Astrocyte (in vitro differentiated cells and primary cell): ENCODE measurements at regions not wholly inside any gene's neighbourhood (a gene's known extent, or its start where the extent isn't known, plus 50 kb on each side); places are given as distances from the start of the nearest gene placed in this dataset.

Source experiments
- EZH2 ChIP-seq: IDR thresholded peaks from 2 replicates; pipeline ENCODE4 v1.6.1; 2012; ENCODE audit warnings: mild to moderate bottlenecking, low read length, inconsistent platforms; ENCODE audit not compliant: insufficient read depth
- TF ChIP-seq, protein P1 (sequence below): IDR thresholded peaks from 2 replicates; pipeline ENCODE4 v1.5.1; 2011; ENCODE audit warnings: low read depth, mild to moderate bottlenecking, inconsistent platforms, low read length, moderate library complexity; ENCODE audit not compliant: insufficient read depth

GRCh38 chr22:25404556-25404927 is 159.9 kb upstream of the GRK3 start:
- TF ChIP-seq, protein P1, sequence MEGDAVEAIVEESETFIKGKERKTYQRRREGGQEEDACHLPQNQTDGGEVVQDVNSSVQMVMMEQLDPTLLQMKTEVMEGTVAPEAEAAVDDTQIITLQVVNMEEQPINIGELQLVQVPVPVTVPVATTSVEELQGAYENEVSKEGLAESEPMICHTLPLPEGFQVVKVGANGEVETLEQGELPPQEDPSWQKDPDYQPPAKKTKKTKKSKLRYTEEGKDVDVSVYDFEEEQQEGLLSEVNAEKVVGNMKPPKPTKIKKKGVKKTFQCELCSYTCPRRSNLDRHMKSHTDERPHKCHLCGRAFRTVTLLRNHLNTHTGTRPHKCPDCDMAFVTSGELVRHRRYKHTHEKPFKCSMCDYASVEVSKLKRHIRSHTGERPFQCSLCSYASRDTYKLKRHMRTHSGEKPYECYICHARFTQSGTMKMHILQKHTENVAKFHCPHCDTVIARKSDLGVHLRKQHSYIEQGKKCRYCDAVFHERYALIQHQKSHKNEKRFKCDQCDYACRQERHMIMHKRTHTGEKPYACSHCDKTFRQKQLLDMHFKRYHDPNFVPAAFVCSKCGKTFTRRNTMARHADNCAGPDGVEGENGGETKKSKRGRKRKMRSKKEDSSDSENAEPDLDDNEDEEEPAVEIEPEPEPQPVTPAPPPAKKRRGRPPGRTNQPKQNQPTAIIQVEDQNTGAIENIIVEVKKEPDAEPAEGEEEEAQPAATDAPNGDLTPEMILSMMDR = no peak
- no peak for TF ChIP-seq EZH2
